Activated T-helper 2 cell treated with anti-CD3 and anti-CD28 coated beads, Interferon-gamma antibody, Interleukin-2, Interleukin-4, amounts not matched to agents 10 μg/mL and 5 μg/mL and 100 μg/mL, durations not matched to agents 14 hours and 24 hours and 36 hours (primary cell): ENCODE measurements at regions not wholly inside any gene's neighbourhood (a gene's known extent, or its start where the extent isn't known, plus 50 kb on each side); places are given as distances from the start of the nearest gene placed in this dataset.

ENCODE experiments used
- DNase-seq: peaks from one replicate; pipeline ENCODE4 v3.0.0; 2021; ENCODE audit warnings: low spot score
- H3K27ac Mint-ChIP-seq: one replicate; pipeline ENCODE4 v1.8.0; 2021; ENCODE audit warnings: mixed read lengths
- H3K27me3 Mint-ChIP-seq: one replicate; pipeline ENCODE4 v1.8.0; 2021; ENCODE audit warnings: low read depth, mixed read lengths
- H3K36me3 Mint-ChIP-seq: one replicate; pipeline ENCODE4 v1.8.0; 2021; ENCODE audit warnings: low read depth, mixed read lengths
- H3K4me1 Mint-ChIP-seq: one replicate; pipeline ENCODE4 v1.8.0; 2021; ENCODE audit warnings: low read depth, mixed read lengths
- H3K4me3 Mint-ChIP-seq: one replicate; pipeline ENCODE4 v1.8.0; 2021; ENCODE audit warnings: low read depth, mild to moderate bottlenecking, moderate library complexity, mixed read lengths
- H3K9me3 Mint-ChIP-seq: one replicate; pipeline ENCODE4 v1.8.0; 2021; ENCODE audit warnings: mixed read lengths
- intact Hi-C: fragments of 100-400 bp; cut with micrococcal nuclease; formaldehyde crosslinking; loops from one replicate; pipeline ENCODE4 v1.15.1; 2023

DNA sequence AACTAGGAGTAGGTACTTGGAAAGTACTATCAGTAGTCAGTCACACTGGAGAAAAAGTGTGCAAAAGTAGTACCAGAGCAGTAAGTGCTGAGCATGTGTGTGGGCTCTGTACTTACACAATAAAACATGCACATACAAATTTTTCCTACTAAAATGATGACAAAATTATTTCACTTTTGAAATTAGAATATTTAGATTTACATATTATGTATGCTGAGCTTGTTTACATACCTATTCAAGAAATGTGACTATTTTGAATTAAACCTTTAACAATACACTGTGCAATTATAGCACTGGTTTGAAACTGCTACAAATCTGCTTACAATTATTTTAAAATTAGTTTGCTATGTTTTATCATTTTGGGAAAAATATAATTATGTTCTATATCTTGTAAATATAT, 2781.6 kb upstream of the PCDH20 start:
- Mint-ChIP-seq H3K27ac (no peak overlapping the region), H3K36me3 (no peaks in the 10 kb centered on the region), H3K4me3 (no peak overlapping the region), H3K9me3 (peaks cover 20% of the 10 kb centered on the region), H3K4me1 (no peaks in the 10 kb centered on the region), H3K27me3 (no peaks in the 10 kb centered on the region)
- intact Hi-C loops = no loop called here
- no peak for DNase-seq

GRCh38 chr13:64186503-64187250, 2771.0 kb upstream of the PCDH20 start:
- no peak overlapping the region for H3K27ac Mint-ChIP-seq
- H3K27me3 Mint-ChIP-seq = no peaks in the 10 kb centered on the region
- H3K4me3 Mint-ChIP-seq = no peak overlapping the region
- peaks cover 47% of the 10 kb centered on the region for H3K9me3 Mint-ChIP-seq
- intact Hi-C loops = no loop called here
- H3K36me3 Mint-ChIP-seq = no peaks in the 10 kb centered on the region
- no peaks in the 10 kb centered on the region for H3K4me1 Mint-ChIP-seq
- DNase-seq = no peak

- no peaks in the 10 kb centered on the region for H3K4me1 Mint-ChIP-seq
- H3K36me3 Mint-ChIP-seq = no peaks in the 10 kb centered on the region
- intact Hi-C loops = no loop called here
- peaks cover 47% of the 10 kb centered on the region for H3K9me3 Mint-ChIP-seq
- DNase-seq = no peak
- H3K27me3 Mint-ChIP-seq = no peaks in the 10 kb centered on the region
- no peak overlapping the region for H3K27ac Mint-ChIP-seq
- H3K4me3 Mint-ChIP-seq = no peak overlapping the region
These were observed 2770.4 kb upstream of the PCDH20 start for GRCh38 chr13:64186071-64186470.

- H3K36me3 Mint-ChIP-seq = no peaks in the 10 kb centered on the region
- no peak for DNase-seq
- intact Hi-C loops = no loop called here
- H3K9me3 Mint-ChIP-seq = peaks cover 30% of the 10 kb centered on the region
- H3K4me1 Mint-ChIP-seq = no peaks in the 10 kb centered on the region
- no peaks in the 10 kb centered on the region for H3K27me3 Mint-ChIP-seq
- no peak overlapping the region for H3K4me3 Mint-ChIP-seq
- H3K27ac Mint-ChIP-seq = no peak overlapping the region
These were observed 2765.1 kb upstream of the PCDH20 start for GRCh38 chr13:64180756-64181155.

- H3K9me3 Mint-ChIP-seq = peaks cover 36% of the 10 kb centered on the region
- H3K27ac Mint-ChIP-seq = no peak overlapping the region
- DNase-seq = no peak
- intact Hi-C loops = no loop called here
- no peaks in the 10 kb centered on the region for H3K27me3 Mint-ChIP-seq
- H3K36me3 Mint-ChIP-seq = no peaks in the 10 kb centered on the region
- H3K4me1 Mint-ChIP-seq = no peaks in the 10 kb centered on the region
- no peak overlapping the region for H3K4me3 Mint-ChIP-seq
These were observed 2750.2 kb upstream of the PCDH20 start for GRCh38 chr13:64165826-64166225.

DNA sequence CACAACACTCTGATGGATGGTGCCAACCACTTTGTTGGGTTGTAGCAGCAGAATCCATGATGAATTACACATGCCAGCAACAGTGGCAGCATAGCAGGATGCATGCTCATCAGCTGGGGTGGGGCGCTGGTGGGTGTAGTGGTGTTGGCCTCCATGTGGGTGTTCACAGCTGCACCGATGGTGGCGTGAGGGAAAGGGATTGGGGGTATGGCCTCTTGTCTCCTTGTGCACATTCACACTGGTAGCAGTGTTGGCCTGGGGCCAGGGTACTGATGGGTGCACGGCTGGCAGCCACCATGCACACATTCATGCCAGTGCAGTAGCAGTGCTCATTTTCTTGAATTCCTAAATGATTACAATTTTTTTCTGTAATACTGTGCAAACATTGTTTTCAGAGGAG, 2748.8 kb upstream of the PCDH20 start:
- H3K4me3 Mint-ChIP-seq = no peak overlapping the region
- H3K27me3 Mint-ChIP-seq = no peaks in the 10 kb centered on the region
- no peak overlapping the region for H3K27ac Mint-ChIP-seq
- no peaks in the 10 kb centered on the region for H3K36me3 Mint-ChIP-seq
- intact Hi-C loops = no loop called here
- DNase-seq = no peak
- no peaks in the 10 kb centered on the region for H3K4me1 Mint-ChIP-seq
- H3K9me3 Mint-ChIP-seq = peaks cover 36% of the 10 kb centered on the region

DNA sequence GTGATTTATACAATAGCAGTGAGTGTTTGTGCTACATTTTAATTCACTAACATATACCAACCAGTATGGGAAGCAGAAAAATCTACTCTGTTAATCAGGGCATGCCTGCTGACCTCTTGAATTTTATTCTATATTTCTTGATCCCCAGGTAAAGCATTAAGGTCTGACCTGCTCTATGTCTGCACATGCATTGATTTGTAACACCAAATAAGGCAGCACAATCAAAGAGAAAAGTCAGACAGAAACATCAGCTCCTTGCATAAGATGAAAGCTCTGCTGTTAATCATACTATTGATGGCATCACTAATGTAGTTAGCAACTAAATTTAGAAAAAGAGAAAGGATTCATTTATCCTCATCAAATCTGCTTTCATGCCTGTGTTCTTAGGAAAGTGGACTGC, 2744.8 kb upstream of the PCDH20 start:
- H3K9me3 Mint-ChIP-seq = peaks cover 40% of the 10 kb centered on the region
- H3K36me3 Mint-ChIP-seq = no peaks in the 10 kb centered on the region
- DNase-seq = no peak
- H3K4me3 Mint-ChIP-seq = no peak overlapping the region
- no peaks in the 10 kb centered on the region for H3K27me3 Mint-ChIP-seq
- intact Hi-C loops = no loop called here
- H3K27ac Mint-ChIP-seq = no peak overlapping the region
- H3K4me1 Mint-ChIP-seq = no peaks in the 10 kb centered on the region

DNA sequence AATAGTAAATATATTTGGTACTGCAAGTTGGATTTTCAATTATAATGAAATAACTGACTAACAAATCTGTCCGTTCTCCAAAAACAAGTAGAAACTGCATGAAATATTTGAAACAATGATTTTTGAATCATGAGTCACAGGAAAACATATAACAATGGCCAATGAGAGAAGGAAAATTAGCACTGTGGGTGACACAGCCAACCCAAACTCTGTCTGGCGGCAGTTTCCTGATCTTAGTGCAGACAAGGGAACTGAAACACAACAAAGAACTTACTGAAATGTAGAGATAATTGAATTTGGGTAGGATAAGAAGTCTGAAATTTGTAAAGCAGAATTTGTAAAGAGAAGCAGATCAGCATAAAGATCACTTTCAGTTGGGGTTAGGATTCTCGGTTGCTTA, 2743.3 kb upstream of the PCDH20 start:
- DNase-seq = no peak
- H3K36me3 Mint-ChIP-seq = no peaks in the 10 kb centered on the region
- H3K4me1 Mint-ChIP-seq = no peaks in the 10 kb centered on the region
- peaks cover 36% of the 10 kb centered on the region for H3K9me3 Mint-ChIP-seq
- H3K27ac Mint-ChIP-seq = no peak overlapping the region
- intact Hi-C loops = no loop called here
- H3K27me3 Mint-ChIP-seq = no peaks in the 10 kb centered on the region
- H3K4me3 Mint-ChIP-seq = no peak overlapping the region

GRCh38 chr13:64154514-64154913, 2738.9 kb upstream of the PCDH20 start:
- H3K36me3 Mint-ChIP-seq = no peaks in the 10 kb centered on the region

GRCh38 chr13:64130600-64130999, 2715.0 kb upstream of the PCDH20 start:
- Mint-ChIP-seq H3K9me3 (peaks cover 27% of the 10 kb centered on the region), H3K36me3 (no peaks in the 10 kb centered on the region), H3K4me3 (no peak overlapping the region), H3K4me1 (no peaks in the 10 kb centered on the region), H3K27me3 (no peaks in the 10 kb centered on the region), H3K27ac (no peak overlapping the region)
- intact Hi-C loops = no loop called here
- no peak for DNase-seq

More at GRCh38 chr13:64154514-64154913, 2738.9 kb upstream of the PCDH20 start:
- Mint-ChIP-seq H3K4me3 (no peak overlapping the region), H3K27ac (no peak overlapping the region), H3K4me1 (no peaks in the 10 kb centered on the region), H3K9me3 (peaks cover 44% of the 10 kb centered on the region), H3K27me3 (no peaks in the 10 kb centered on the region)
- DNase-seq = no peak
- intact Hi-C loops = no loop called here

- Mint-ChIP-seq H3K9me3 (peaks cover 25% of the 10 kb centered on the region), H3K27ac (no peak overlapping the region), H3K27me3 (no peaks in the 10 kb centered on the region), H3K4me1 (no peaks in the 10 kb centered on the region), H3K4me3 (no peak overlapping the region), H3K36me3 (no peaks in the 10 kb centered on the region)
- intact Hi-C loops = no loop called here
- DNase-seq = no peak
These were observed 2714.5 kb upstream of the PCDH20 start for GRCh38 chr13:64130171-64130570.

DNA sequence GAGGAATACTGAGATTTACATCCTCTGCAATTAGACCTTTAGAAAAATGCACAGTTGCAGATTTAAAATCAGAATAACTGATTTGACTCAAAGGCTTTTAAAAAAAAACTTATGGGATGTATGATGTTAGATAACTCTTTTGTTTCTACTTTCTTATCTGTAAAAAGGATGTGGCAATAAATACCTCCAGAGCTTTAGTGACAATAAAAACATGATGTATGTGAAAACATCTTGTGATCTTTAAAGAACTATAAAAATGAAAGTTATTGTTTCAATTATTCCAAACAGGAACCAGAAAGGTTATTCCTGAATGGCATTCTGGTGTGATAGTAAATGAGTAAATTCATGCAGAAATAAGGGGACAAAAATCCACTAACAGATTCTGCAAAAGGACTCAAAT, 2712.2 kb upstream of the PCDH20 start:
- H3K4me3 Mint-ChIP-seq = no peak overlapping the region
- no peaks in the 10 kb centered on the region for H3K27me3 Mint-ChIP-seq
- no peak overlapping the region for H3K27ac Mint-ChIP-seq
- DNase-seq = no peak
- intact Hi-C loops = no loop called here
- H3K4me1 Mint-ChIP-seq = no peaks in the 10 kb centered on the region
- H3K36me3 Mint-ChIP-seq = no peaks in the 10 kb centered on the region
- H3K9me3 Mint-ChIP-seq = peaks cover 9% of the 10 kb centered on the region

- Mint-ChIP-seq H3K4me3 (no peak overlapping the region), H3K27ac (no peak overlapping the region), H3K36me3 (no peaks in the 10 kb centered on the region), H3K27me3 (no peaks in the 10 kb centered on the region), H3K9me3 (peaks cover 7% of the 10 kb centered on the region), H3K4me1 (no peaks in the 10 kb centered on the region)
- DNase-seq = no peak
- intact Hi-C loops = no loop called here
These were observed 2711.5 kb upstream of the PCDH20 start for GRCh38 chr13:64127192-64127591.
